Hippocampal formation (tissue), 2 donors: ENCODE measurements at regions not wholly inside any gene's neighbourhood (a gene's known extent, or its start where the extent isn't known, plus 50 kb on each side); places are given as distances from the start of the nearest gene placed in this dataset.
A peak's percentile ranks its signal among the peaks of the same experiment; 100 is the strongest.

Source experiments
- DNase-seq, 2 donors: peaks; one replicate each; lab custom pipeline; 2025; lab: John Stamatoyannopoulos, UW

GRCh38 chr13:111952032-111952431 is 114.9 kb upstream of the SOX1 start:
- DNase-seq, result no peak

- no peak for DNase-seq
These were observed 114.1 kb upstream of the SOX1 start for GRCh38 chr13:111952814-111953213.

DNA sequence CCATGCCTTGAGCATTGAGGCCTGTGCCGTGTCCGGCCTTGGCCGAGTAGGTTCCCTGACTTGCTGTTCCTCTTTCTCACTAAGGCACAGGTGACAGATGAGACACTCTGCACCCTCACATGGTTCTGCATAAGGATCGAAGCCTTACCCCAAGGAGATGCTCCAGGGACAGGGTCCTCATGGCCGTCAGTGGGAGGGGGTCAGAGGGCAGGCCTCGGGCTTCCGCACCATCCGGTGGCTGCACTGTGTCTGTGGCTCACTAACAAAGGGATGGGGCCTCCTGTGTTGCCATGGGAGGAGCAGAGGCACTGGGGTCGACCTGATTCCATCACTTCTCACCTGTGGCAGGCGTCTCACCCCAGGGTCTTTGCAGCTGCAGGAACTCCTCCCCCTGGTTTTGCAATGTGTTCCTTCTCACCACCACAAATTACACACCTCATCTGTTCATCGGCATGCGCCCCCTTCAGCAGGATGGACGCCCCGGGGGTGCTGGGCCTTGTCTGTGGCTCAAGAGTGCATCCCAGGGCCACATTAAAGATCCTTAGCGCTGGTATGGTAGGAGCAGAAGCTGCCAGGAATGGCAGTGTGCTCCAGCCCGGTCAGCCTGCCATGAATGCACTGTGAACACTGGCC is 113.3 kb upstream of the SOX1 start:
- DNase-seq, result no peak

DNA sequence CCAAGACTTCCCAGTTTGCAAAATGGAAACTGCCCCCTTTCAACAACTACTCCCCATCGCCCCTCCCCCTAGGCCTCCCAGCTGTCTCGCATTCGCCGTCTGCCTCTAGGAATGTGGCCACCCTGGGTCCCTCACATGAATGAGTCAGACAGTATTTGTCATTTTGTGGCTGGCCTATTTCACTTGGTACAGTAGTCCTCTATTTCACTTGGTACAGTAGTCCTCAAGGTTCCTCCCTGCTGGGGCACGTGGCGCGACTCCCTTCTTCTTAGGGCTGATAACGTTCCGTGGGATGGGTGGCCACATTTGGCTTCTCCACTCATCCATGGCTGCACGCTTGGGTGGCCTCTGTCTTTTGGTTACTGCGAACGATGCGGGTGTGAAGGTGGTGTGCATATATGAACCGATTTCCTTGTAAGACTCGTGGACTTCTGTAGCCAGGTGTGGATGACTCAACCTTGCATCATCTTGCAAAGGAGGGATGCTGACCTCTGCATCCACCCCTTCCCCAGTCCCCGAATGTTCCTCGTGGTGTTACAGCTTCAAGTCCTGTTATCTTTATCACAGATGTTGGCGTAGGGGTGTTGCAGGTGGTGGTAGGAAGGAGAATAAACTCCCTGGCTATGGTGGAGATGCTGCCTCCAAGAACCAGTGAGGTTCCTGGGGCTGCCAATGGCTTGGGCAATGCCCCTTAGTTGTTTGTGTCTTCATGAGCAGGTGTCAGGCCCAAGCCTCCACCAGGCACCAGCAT is 112.1 kb upstream of the SOX1 start:
- no peak for DNase-seq

DNA sequence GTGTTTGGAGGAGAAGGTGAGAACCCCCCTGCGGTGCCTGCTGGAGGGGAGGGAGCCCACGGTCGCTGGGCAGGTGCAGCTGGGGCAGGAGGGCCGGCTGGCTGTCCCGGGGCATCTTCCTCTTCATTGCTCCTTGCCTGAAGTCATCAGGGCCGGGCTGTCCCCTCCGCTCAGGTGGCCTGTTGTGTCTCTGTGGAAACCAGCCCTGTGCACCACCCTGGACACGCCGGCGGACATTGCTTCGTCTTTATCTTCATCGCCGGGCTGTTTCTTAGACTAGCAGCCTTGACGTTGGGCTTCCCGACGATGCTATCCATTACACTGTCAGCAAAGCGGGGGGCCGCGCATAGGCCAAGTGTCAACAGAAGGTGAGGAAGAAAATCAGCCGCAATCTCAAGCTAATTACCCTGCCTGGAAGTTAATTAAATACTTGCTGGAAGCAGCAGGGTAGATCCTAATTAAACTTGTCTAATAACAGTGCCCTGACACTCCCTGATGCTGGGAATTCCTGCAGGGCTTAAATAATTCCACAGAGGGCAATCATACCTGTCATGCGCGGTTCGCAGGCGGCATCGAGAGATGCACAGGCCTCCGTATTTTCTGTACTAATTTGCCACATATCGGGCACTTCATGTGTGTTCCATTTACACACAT is 111.4 kb upstream of the SOX1 start:
- DNase-seq, result no peak

DNA sequence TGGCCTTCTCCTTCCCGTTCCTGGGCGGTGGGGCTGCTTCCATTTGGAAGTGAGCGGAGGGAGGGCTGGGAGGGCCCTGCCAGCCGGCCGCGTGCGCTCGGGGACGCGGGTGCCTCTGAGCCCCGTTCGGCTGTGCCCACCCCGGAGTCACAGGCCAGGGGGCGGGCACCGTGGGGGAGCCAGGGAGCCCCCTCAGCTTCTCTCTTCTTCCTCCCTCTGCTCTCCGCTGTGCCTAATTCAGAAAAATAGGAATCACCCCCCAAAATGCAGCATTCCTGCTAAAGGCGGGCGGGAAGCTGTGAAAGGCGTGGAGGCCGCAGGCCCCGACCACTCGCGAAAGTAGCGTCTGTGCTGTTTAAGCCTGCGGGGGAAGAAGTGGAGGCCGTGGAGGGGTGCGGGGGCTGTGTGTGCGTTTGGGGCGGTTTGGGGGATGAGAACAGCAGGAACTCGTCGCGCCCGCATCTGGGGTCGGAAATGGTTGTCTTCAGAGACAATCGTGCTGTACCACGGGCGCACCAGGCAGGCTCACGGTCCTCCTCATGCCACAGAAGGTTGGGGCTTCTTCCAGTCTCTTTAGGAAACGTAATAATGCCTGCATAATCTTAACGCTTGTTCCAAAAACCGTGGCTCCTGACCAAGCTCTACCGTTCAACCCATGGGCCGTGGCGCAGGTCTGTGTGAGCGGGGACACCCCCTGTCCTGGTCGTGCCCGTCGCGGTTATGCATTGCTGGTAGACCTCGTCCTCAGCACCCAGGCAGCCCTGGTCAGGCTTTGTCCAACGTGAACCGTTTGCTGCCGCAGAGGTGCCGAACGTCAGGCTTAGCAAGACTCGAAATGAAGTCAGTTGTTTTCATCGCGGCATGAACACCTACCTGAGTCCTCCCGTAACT is 110.4 kb upstream of the SOX1 start:
- DNase-seq, result no peak

DNA sequence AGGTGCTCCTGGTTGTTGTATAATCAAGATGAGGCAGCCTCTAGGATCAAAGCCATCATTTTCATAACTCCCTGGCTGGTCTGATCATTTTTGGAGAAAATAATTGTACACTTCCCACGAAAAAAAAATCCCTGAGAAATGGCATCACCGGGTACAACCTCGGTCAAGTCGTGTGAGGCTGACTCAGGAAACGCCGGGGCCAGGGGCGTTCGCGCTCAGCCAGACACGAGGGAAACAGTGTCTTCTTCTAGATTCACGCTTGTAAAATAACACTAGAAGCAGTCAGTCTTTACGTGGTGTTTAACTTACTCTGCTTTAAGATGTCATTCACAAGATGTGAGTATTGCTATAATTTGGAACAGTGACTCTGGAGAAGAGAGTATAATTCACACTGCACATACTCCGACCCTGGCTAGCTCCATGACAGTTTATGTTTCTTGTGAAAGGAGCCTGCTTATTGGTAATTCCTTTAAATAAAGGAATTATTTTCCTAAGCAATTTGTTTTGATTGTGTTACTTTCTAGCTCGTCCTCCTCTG is 109.0 kb upstream of the SOX1 start:
- DNase-seq, result no peak

DNA sequence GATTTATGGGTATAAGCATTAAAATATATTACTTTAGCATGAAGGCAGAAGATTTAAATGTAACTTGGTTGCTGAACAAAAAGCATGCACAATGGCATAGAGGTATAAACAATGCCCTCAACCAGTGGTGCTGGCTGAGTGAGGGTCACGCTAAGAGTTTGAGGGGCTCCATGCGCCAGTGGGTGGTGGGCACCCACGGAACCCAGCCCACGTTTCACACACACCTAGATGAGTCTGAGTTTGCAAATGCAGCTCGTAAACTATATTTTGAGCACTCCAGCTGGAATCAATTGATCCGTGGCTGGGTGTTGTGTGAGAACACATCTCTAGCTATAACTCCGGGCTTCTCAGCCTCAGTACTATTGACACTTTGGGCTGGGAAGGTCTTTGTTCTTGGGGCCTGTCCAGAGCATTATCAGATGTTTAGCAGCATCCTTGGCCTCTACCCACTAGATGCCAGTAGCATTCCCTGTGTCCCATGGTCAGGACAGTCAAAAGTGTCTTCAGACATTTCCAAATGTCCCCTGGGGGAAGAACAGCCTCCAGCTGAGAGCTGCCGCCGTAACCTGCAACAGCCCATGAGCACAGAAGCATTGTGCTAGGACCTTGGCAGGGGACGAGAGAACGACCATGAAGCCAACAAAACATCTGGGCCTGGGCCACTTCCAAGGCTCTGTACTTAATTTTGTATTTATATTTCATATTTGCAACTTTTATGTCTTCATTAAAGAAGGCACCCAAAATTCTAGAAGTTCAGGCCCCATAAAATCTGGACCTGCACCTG is 108.1 kb upstream of the SOX1 start:
- no peak for DNase-seq

GRCh38 chr13:111960152-111960772 is 106.7 kb upstream of the SOX1 start:
- no peak for DNase-seq

DNA sequence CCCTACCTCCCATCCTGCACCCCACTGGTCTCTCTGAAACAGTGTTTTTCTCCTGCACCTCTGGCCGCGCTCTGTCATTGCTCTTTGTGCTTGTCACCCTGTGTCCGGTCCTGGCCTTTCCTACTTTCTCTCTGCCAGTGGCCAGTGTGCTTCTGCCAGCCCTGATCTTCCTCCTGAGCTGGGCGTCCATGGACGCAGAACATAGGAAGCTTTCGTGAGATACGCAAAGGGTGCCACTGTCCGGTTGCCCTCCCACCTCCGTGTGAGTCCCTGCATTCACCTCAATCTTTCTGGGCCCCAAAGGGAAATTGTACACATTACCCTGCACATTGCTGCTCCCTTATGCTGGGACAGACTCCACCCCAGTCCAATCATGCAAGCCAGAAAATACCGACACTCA is 105.7 kb upstream of the SOX1 start:
- no peak for DNase-seq

DNA sequence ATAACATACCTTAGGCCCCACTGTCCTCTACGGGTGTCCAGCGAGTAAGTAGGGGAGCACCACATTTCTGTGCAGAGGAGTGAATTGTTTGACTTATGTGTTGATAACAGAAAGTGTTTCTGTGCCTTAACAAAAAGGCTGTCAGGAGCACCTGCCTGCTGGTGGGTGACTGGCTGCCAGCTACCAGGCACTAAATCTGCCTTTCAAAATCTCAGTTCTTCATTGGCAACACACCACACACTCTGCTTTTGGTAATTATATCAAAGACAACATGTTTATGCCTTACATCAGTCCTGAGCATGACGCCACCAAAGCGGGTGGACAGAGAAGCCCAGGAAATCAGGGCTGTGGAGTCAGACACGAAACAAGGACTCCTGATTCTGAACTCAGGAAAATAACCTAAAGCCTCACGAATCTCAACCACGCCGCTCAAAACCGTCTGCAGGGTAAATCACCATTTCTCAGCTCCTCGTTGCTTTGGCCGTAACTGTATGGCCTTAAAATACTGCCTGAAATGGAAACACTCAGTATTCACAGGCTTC is 105.2 kb upstream of the SOX1 start:
- DNase-seq, result no peak

- DNase-seq, result no peak
These were observed 104.5 kb upstream of the SOX1 start for GRCh38 chr13:111962431-111962891.

DNA sequence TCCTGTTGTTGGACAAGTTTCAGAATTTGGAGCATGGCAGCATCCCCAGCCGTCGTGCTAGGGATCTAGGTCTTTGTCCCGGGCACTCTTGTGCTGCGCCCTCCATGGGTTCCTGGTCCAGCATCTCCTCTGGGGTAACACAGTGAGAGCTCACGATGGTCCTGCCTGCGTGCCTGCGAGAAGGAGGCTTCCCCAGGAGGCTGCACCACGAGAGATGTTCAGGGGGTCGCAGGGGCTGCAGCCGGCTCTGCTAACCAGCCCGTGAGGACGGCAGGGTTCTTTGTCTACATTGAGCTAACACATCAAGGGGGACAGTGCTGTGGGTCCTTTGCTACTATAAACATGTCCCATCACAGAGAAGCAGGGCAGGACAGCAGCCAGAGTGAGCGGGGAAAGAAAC is 103.9 kb upstream of the SOX1 start:
- no peak for DNase-seq

GRCh38 chr13:111964411-111965035 is 102.4 kb upstream of the SOX1 start:
- DNase-seq, result no peak

DNA sequence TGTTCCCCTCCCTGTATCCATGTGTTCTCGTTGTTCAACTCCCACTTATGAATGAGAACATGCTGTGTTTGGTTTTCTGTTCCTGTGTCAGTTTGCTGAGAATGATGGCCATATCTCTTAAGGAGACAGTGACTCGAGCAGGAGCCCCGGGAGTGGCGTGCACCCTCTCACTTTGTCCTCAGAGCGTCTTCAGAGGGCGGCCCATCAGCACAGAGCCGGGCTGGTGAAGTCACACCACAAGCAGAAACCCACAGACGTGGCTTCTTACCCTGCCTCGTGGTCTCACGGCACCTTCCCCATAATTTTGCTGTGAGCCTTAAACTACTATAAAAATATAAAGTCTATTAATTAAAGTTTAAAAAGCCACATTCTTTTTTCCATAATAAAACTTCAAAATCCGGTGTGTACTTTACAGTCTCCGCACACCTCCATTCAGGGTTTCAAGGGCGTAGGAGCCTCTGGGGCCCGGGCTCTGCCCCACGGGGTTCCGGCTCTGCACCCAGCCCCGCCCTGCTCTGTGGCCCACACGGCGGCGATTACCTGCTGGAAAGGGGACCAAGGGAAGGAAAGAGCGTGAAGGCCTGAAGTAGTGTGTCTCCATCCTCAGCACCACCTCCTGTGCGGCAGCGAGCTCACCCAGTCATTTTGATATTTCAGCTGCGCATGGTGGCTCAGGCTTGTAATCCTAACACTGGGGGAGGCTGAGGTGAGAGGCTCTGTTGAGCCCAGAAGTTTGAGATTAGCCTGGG is 101.3 kb upstream of the SOX1 start:
- no peak for DNase-seq

- no peak for DNase-seq
These were observed 100.0 kb upstream of the SOX1 start for GRCh38 chr13:111966933-111967332.

DNA sequence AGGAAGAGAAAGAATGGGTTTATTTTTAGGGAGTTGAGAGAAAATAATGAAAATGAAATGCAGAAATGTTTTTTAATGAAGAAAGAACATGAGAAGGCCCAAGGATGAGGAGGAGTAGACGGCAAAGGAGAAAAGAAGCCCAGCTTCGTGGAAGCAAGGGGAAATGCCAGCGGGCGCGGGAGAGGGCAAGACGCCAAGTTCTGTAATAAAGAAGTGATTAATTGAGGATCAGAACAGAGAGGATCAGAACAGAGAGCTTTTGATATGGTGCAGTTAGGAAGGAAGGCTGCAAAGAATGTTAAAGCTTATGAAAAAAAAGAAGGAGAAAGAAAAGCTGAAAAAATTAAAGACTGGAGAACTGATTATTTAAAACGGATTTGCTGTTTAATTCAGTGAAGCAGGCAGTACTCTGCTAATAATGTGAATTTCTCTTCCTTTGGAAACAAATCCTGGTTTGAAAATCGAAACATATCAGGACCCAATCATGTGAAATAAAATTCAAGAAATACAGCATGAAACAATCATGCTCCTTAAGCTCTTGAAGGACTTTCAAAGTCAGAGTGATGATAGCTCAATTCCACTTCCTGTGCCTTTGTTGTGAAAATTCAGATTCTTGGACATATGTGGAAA is 99.3 kb upstream of the SOX1 start:
- peak; percentile 63 to 85 for DNase-seq

- no peak for DNase-seq
These were observed 98.5 kb upstream of the SOX1 start for GRCh38 chr13:111968336-111969010.
